ENCODE measurements at regions not wholly inside any gene's neighbourhood (a gene's known extent, or its start where the extent isn't known, plus 50 kb on each side); places are given as distances from the start of the nearest gene placed in this dataset.

DNA sequence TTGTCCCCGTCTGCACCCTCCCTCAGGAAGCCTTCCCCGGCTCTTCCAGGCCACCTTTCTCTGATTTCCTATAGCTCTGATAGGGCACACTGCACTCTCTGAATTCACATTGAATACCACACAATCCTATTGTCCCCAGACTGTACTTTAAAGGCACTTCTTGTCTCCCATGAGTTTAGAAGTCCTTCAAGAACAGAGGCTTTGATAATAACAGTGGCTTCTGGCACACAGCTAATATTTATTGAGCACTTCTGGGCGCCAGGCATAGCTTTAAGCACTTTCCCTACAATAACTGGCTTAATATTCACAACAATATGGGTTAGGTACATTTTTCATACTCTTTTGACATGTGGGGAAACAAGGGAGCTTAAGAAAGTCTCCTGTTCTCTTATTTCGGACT lies 169.7 kb upstream of the IRX6 start:
- H3K9me3 ChIP-seq (ENCODE audit: control insufficient read depth, insufficient read depth, low read length): peaks cover 4% of the 10 kb centered on the region; the same call in 1 of the 2 replicates
- POLR2A ChIA-PET (ENCODE audit: unreplicated experiment): no interaction called here
- no peak overlapping the region for H2BK20ac ChIP-seq (ENCODE audit: low read depth, low read length)
- no peak overlapping the region for H2BK120ac ChIP-seq (ENCODE audit: low read depth, low read length)
- H3K79me1 ChIP-seq (ENCODE audit: low read depth in 1 of 2, low read length in 2 of 2): no peaks in the 10 kb centered on the region
- no peaks in the 10 kb centered on the region for H4K20me1 ChIP-seq (ENCODE audit: insufficient read depth, low read length)
- no peak overlapping the region for H3K18ac ChIP-seq (ENCODE audit: low read depth, low read length)
- dilution Hi-C loops (cut with HindIII; ENCODE audit: low sequenced_read_pairs, unreplicated experiment): no loop called here
- CTCF ChIA-PET: no interaction called here
- no peak overlapping the region for H3K23ac ChIP-seq (ENCODE audit: low read depth, low read length)
- H3K4ac ChIP-seq (ENCODE audit: low read depth, low read length): no peak overlapping the region
- no peak overlapping the region for H2AK5ac ChIP-seq (ENCODE audit: low read depth, low read length)
- no peak overlapping the region for H2AK9ac ChIP-seq (replicated peaks; ENCODE audit: low read depth, low read length, poor library complexity)
- H2AFZ ChIP-seq (replicated peaks; ENCODE audit: low read length, poor library complexity): no peak overlapping the region
- no peak overlapping the region for H3K56ac ChIP-seq (ENCODE audit: extremely low read depth, insufficient read depth, low read length)
- H3K4me2 ChIP-seq (ENCODE audit: low read depth, low read length): no peak overlapping the region
- in situ Hi-C loops (cut with MboI; ENCODE audit: low sequenced_read_pairs): no loop called here
- H4K5ac ChIP-seq (ENCODE audit: low read depth, low read length): no peak overlapping the region
- no peak for TF ChIP-seq MXI1 (IDR thresholded peaks at IDR 0.05; ENCODE audit: borderline replicate concordance, low read depth, low read length)
- no peak for TF ChIP-seq BHLHE40 (IDR thresholded peaks at IDR 0.05; ENCODE audit: low read depth, low read length)
- TF ChIP-seq SMC3 (IDR thresholded peaks at IDR 0.05; ENCODE audit: low read depth, low read length): no peak
- TF ChIP-seq, protein P1, sequence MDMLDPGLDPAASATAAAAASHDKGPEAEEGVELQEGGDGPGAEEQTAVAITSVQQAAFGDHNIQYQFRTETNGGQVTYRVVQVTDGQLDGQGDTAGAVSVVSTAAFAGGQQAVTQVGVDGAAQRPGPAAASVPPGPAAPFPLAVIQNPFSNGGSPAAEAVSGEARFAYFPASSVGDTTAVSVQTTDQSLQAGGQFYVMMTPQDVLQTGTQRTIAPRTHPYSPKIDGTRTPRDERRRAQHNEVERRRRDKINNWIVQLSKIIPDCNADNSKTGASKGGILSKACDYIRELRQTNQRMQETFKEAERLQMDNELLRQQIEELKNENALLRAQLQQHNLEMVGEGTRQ (IDR thresholded peaks at IDR 0.05; ENCODE audit: low read depth, low read length): no peak
- no peak for TF ChIP-seq CEBPB (IDR thresholded peaks at IDR 0.05; ENCODE audit: low read depth, low read length)
- TF ChIP-seq RAD21 (IDR thresholded peaks at IDR 0.05; ENCODE audit: low read length): no peak
- no peaks in the 10 kb centered on the region for H3K4me1 ChIP-seq (ENCODE audit: control insufficient read depth, insufficient read depth, low read length)
- H3K27me3 ChIP-seq (ENCODE audit: control insufficient read depth, insufficient read depth, low read length): no peaks in the 10 kb centered on the region
- no peak for DNase-seq
- no peaks in the 10 kb centered on the region for H3K9me1 ChIP-seq (ENCODE audit: insufficient read depth, low read length)
- H2BK15ac ChIP-seq (ENCODE audit: low read depth, low read length): no peak overlapping the region
- H3K9ac ChIP-seq (ENCODE audit: low read depth, low read length): no peak overlapping the region
- BruUV-seq (replicated peaks): no TSS peak
- no peak for ATAC-seq (ENCODE audit: low read depth)
- H3K14ac ChIP-seq (replicated peaks; ENCODE audit: low read depth, low read length): no peak overlapping the region
- H3K4me3 ChIP-seq (ENCODE audit: insufficient read depth, low read depth, low read length): no peak overlapping the region
- no CpG with 5 or more reads among the region's 4 CpGs for WGBS, 2 experiments (ENCODE audit: extremely low coverage in 2 of 2, insufficient read length in 1 of 2)
- no peak overlapping the region for H4K8ac ChIP-seq (ENCODE audit: low read depth in 2 of 2, low read length in 2 of 2)
- intact Hi-C loops (cut with micrococcal nuclease): no loop called here
- no peak overlapping the region for H3K27ac ChIP-seq (ENCODE audit: insufficient read depth, low read length)
- no peaks in the 10 kb centered on the region for H3K36me3 ChIP-seq (ENCODE audit: control insufficient read depth, insufficient read depth, low read length)
- H4K91ac ChIP-seq (ENCODE audit: insufficient read depth, low read depth, low read length): no peak overlapping the region
- no peak overlapping the region for H2BK5ac ChIP-seq (ENCODE audit: low read depth, low read length, poor library complexity, severe bottlenecking)

All from IMR-90 (cell line).